WI38 (cell line): ENCODE measurements at regions not wholly inside any gene's neighbourhood (a gene's known extent, or its start where the extent isn't known, plus 50 kb on each side); places are given as distances from the start of the nearest gene placed in this dataset.

Source experiments
- H3K4me3 ChIP-seq: 2 replicates; pipeline ENCODE4 v1.5.1; 2011; ENCODE audit warnings: low read depth, mild to moderate bottlenecking, control low read depth, low read length
- CTCF ChIP-seq: IDR thresholded peaks from 2 replicates; pipeline ENCODE4 v1.5.1; 2012; ENCODE audit warnings: low read depth, mild to moderate bottlenecking, control low read depth, low read length

- TF ChIP-seq CTCF = no peak
Observed at GRCh38 chr9:7523426-7524043, 276.0 kb downstream of the DMAC1 start.

GRCh38 chr9:7520396-7520795 is 279.2 kb downstream of the DMAC1 start:
- TF ChIP-seq CTCF = no peak
- no peak overlapping the region for H3K4me3 ChIP-seq

More at GRCh38 chr9:7523426-7524043, 276.0 kb downstream of the DMAC1 start:
- H3K4me3 ChIP-seq = no peak overlapping the region

- H3K4me3 ChIP-seq = no peak overlapping the region
- no peak for TF ChIP-seq CTCF
Observed at GRCh38 chr9:7516376-7516775, 283.2 kb downstream of the DMAC1 start.

GRCh38 chr9:7510199-7510598 is 289.4 kb downstream of the DMAC1 start:
- no peak overlapping the region for H3K4me3 ChIP-seq
- no peak for TF ChIP-seq CTCF

GRCh38 chr9:7509576-7510145 is 289.9 kb downstream of the DMAC1 start:
- H3K4me3 ChIP-seq = no peak overlapping the region
- TF ChIP-seq CTCF = no peak

GRCh38 chr9:7508516-7508915 is 291.1 kb downstream of the DMAC1 start:
- no peak overlapping the region for H3K4me3 ChIP-seq
- TF ChIP-seq CTCF = no peak

- H3K4me3 ChIP-seq = no peak overlapping the region
- no peak for TF ChIP-seq CTCF
Observed at GRCh38 chr9:7507566-7508270, 291.9 kb downstream of the DMAC1 start.
